ENCODE measurements at regions not wholly inside any gene's neighbourhood (a gene's known extent, or its start where the extent isn't known, plus 50 kb on each side); places are given as distances from the start of the nearest gene placed in this dataset.

GRCh38 chr14:46248001-46248630 lies 403.5 kb downstream of the RPL10L start:
- DNase-seq (ENCODE audit: low read depth), result no peak
- no peak for TF ChIP-seq CTCF (conservative IDR thresholded peaks at IDR 0.05; ENCODE audit: low read length)
- no peak overlapping the region for H3K4me3 ChIP-seq (ENCODE audit: low read length)

GRCh38 chr14:46245276-46245675 lies 406.3 kb downstream of the RPL10L start:
- TF ChIP-seq CTCF (conservative IDR thresholded peaks at IDR 0.05; ENCODE audit: low read length), result no peak
- DNase-seq (ENCODE audit: low read depth), result no peak
- no peak overlapping the region for H3K4me3 ChIP-seq (ENCODE audit: low read length)

- no peak for TF ChIP-seq CTCF (conservative IDR thresholded peaks at IDR 0.05; ENCODE audit: low read length)
- DNase-seq (ENCODE audit: low read depth), result no peak
Measured at GRCh38 chr14:46233786-46234185, 417.8 kb downstream of the RPL10L start.

GRCh38 chr14:46230540-46230939 lies 421.0 kb downstream of the RPL10L start:
- no peak for TF ChIP-seq CTCF (conservative IDR thresholded peaks at IDR 0.05; ENCODE audit: low read length)
- H3K4me3 ChIP-seq (ENCODE audit: low read length), result no peak overlapping the region
- DNase-seq (ENCODE audit: low read depth), result no peak

More at GRCh38 chr14:46233786-46234185, 417.8 kb downstream of the RPL10L start:
- H3K4me3 ChIP-seq (ENCODE audit: low read length), result no peak overlapping the region

- DNase-seq (ENCODE audit: low read depth), result no peak
- H3K4me3 ChIP-seq (ENCODE audit: low read length), result no peak overlapping the region
- no peak for TF ChIP-seq CTCF (conservative IDR thresholded peaks at IDR 0.05; ENCODE audit: low read length)
Measured at GRCh38 chr14:46215801-46216200, 435.8 kb downstream of the RPL10L start.

- no peak for DNase-seq (ENCODE audit: low read depth)
- H3K4me3 ChIP-seq (ENCODE audit: low read length), result no peak overlapping the region
- TF ChIP-seq CTCF (conservative IDR thresholded peaks at IDR 0.05; ENCODE audit: low read length), result no peak
Measured at GRCh38 chr14:46198676-46199075, 452.9 kb downstream of the RPL10L start.

GRCh38 chr14:46197856-46198255 lies 453.7 kb downstream of the RPL10L start:
- H3K4me3 ChIP-seq (ENCODE audit: low read length), result no peak overlapping the region
- no peak for DNase-seq (ENCODE audit: low read depth)
- TF ChIP-seq CTCF (conservative IDR thresholded peaks at IDR 0.05; ENCODE audit: low read length), result no peak

All from AG10803 (cell line).